ENCODE measurements at regions not wholly inside any gene's neighbourhood (a gene's known extent, or its start where the extent isn't known, plus 50 kb on each side); places are given as distances from the start of the nearest gene placed in this dataset.

DNA sequence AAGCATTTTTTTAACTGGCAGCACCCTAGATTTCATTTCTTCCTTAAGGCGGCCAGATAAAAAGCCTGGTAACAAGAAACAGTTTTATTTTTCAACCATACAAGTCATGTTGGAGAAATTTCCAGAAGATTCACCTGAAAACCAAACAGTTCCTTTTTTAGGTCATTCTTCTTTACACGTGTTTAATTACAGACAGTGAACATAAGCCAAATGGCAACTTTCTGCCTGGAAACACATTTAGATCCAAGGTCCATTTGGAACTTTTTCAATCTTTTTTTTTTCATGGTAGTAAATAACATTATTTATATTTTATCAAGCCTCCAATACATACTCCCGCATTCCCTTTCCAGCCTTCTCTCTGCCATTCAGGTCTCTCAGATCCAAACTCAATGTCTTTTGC is 886.1 kb upstream of the MIR17HG start:
- TF ChIP-seq, protein P1, sequence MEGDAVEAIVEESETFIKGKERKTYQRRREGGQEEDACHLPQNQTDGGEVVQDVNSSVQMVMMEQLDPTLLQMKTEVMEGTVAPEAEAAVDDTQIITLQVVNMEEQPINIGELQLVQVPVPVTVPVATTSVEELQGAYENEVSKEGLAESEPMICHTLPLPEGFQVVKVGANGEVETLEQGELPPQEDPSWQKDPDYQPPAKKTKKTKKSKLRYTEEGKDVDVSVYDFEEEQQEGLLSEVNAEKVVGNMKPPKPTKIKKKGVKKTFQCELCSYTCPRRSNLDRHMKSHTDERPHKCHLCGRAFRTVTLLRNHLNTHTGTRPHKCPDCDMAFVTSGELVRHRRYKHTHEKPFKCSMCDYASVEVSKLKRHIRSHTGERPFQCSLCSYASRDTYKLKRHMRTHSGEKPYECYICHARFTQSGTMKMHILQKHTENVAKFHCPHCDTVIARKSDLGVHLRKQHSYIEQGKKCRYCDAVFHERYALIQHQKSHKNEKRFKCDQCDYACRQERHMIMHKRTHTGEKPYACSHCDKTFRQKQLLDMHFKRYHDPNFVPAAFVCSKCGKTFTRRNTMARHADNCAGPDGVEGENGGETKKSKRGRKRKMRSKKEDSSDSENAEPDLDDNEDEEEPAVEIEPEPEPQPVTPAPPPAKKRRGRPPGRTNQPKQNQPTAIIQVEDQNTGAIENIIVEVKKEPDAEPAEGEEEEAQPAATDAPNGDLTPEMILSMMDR (conservative IDR thresholded peaks at IDR 0.05; ENCODE audit: low read depth, low read length), result no peak
- TF ChIP-seq EZH2phosphoT487 (IDR thresholded peaks at IDR 0.05; ENCODE audit: borderline replicate concordance, low read length), result no peak
